Stimulated activated CD4-positive, alpha-beta T cell treated with anti-CD3 and anti-CD28 coated beads, Interleukin-12 subunit alpha, Interleukin-12 subunit beta, amount 100 ng/mL, for 48 hours (primary cell): ENCODE measurements at regions not wholly inside any gene's neighbourhood (a gene's known extent, or its start where the extent isn't known, plus 50 kb on each side); places are given as distances from the start of the nearest gene placed in this dataset.
A peak's percentile ranks its signal among the peaks of the same experiment; 100 is the strongest.
"Not testable (repeated sequence)": the region's sequence is repeated elsewhere in the genome, so short reads cannot be mapped to it uniquely, and the experiment has no call there.

Experiments used
- DNase-seq, 3 donors: peaks; one replicate each; pipeline ENCODE4 v3.0.0-alpha.2; 2020; ENCODE audit warnings: low read depth in 2 of 3, low spot score in 1 of 3

DNA sequence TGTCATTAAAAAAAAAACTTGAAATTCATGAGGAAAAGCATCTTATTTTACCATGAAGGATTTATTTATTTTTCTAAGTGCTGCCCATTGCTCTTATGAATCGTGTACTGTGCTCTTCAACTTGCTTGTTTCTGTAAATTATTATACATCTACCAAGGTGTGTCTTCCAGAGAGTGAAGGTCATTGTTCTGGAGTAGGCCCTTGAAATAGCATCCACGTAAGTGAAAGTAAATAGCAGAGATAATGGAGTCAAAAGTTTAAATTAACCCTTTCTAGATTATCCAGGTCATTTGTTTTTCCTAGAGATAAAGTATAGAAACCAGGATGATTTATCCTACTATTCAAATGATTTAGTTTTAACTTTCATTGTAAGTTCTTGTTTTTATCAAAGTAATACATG is 473.1 kb downstream of the DIRAS2 start:
- DNase-seq, result no peak

- DNase-seq, result not testable (repeated sequence)
Measured at GRCh38 chr9:90173935-90174334, 468.7 kb downstream of the DIRAS2 start.

- not testable (repeated sequence) for DNase-seq
Measured at GRCh38 chr9:90174346-90174745, 468.3 kb downstream of the DIRAS2 start.

DNA sequence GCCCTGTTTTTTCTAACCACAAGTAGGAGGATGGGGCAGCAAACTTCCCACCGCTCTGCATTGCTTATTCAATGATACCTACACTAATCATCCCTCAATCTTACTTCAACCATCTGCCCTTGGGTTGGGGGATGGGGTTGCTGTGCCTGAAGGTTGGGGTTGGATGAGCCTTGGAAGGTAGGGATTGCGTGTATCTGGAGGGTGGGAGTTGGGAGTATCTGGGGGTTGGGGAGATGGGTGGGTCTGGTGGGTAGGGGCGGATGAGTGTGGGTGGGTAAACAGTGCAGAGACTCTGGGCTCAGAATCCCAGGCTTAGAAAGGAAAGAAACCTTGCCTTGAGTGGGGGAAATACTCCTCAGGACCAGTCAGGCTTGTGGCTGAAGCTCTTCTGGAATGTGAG is 467.4 kb downstream of the DIRAS2 start:
- no peak for DNase-seq

DNA sequence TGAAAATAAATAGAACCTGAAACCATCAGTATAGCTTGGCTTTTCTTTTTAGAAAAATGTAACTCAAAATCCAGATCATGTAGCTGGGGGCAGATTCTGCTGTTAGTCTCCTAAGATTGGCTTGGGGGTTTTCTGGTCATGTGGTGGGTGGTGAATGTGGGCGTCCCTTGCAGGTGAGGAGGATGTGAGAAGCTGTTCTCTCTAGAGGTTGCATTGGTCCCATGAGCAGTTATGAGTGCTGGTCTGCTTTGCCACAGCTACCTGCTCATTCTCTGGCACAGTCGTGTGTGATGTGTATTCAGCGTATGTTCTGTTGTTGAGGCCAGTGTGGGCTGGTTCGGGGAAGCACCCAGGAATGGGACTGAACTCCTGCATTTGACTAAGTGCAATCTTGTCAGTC is 466.8 kb downstream of the DIRAS2 start:
- no peak for DNase-seq

DNA sequence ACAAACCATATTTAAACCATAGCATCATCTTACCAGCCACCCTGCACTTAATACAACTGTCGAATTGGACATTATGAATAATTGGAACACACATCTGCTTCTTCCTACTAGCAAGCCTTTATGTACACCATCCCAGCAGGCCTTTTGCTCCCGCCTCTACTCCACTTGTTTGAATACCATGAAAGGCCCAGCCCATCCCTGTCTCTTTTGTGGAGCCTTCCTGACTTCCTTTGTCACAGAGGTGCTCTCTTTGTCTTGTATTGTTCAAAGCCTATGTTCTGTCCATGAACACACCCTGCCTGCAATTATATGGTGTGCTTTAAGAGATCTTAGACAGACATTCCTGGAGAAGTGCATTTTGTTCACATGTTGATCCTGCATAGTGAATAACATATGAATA is 465.7 kb downstream of the DIRAS2 start:
- DNase-seq, result no peak

- no peak for DNase-seq
Measured at GRCh38 chr9:90180381-90180780, 462.2 kb downstream of the DIRAS2 start.

GRCh38 chr9:90188656-90189055 is 454.0 kb downstream of the DIRAS2 start:
- no peak for DNase-seq

GRCh38 chr9:90189306-90189705 is 453.3 kb downstream of the DIRAS2 start:
- DNase-seq, result no peak

DNA sequence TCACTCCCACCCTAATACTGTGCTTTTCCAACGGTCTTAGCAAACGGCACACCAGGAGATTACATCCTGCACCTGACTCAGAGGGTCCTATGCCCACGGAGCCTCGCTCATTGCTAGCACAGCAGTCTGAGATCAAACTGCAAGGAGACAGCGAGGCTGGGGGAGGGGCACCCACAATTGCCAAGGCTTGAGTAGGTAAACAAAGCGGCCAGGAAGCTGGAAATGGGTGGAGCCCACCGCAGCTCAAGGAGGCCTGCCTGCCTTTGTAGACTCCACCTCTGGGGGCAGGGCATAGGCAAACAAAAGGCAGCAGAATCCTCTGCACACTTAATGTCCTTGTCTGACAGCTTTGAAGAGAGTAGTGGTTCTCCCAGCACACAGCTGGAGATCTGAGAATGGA is 450.2 kb downstream of the DIRAS2 start:
- DNase-seq, result peak in 1 of 3 donors; percentile 13

- no peak for DNase-seq
Measured at GRCh38 chr9:90198956-90199355, 443.7 kb downstream of the DIRAS2 start.

DNA sequence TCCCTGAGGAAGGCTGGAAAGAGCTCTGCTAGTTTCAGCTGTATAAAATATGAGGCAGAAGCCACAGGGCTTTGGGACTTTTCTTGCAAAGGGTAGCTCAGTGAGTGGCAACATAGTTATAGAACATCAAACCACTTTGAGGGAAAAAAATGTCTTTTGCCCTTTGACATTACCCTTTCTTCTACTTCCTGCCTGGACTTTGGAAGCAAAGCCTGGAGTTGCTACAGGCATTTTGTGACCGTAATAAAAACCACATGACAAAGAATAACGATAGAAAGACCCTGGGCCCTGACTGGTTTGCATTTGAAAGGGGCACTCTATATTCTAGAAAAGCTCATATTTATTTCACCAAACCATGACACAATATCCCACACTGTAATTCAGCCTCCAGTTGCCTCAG is 440.9 kb downstream of the DIRAS2 start:
- no peak for DNase-seq

DNA sequence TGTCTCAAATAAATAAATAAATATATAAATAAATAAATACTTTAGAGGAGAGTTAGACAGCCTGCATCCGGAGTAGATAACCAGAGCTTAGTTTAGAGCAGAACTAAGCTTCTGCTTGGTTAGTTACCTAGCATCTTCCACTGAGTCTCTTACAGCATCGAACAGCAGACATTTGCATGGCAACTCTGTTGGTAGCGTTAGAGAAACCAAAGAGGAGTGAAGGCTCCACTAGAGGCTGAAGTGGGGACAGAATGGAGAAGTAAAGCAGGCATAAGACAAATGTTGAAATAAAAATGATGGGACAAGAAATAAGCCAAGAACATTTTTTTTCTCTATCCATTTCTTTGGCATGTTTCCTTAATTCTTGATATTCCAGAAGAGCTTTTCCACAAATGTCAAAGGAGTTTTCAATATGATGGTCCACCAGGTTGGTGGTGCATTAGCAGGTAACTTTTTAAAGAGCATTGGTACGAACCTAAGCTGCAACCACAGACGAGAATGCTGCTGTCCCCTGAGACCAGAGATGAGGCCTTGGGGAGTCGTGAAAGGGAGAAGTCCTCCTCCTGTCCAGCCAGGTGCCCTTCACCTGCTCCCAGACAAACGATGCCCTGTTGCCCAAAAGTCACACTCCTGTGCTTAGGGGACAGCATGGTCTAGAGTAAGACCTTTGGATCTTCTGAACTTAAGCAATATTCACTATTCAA is 438.3 kb downstream of the DIRAS2 start:
- DNase-seq, result no peak

GRCh38 chr9:90213045-90213444 is 429.6 kb downstream of the DIRAS2 start:
- not testable (repeated sequence) for DNase-seq

DNA sequence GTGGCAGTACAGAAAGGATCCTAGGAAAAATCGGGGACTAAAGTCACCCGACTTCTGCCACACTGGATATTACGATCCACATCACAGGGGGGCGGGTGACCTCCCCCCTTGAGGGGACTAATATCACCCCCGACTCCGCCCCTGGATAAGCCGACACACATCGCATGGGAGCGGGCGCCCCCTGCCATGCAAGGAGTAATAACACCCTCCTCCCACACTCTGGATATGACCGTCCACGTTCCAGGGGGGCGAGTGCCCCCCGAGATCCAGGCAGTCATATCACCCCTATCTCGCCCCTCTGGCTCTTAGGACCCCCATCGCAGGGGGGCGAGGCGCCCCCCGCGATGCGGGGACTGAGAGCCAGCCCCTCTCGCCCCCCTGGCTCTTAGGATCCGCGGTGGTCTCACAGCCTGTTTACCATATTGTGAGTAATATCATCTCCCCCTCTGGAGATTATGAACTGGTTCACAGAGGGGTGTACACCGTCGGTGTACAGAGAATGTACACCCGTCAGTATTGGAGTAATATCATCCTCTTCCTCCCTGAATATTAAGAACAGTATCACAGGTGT is 423.0 kb downstream of the DIRAS2 start:
- DNase-seq, result no peak

DNA sequence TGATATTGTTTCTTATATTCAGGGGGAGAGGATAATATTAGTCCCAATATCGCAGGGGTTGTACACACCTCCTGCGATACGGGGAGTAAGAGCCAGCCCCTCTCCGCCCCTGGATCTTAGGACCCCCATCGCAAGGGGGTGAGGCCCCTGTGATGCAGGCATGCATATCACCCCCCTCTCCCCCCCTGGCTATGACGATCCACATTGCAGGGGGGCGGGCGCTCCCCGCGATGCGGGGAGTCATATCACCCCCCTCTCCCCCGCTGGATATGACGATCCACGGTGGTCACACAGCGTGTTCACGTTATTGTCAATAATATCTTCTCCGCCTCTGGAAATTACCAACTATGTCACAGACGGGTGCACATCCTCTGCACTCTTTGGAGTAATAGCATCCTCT is 420.7 kb downstream of the DIRAS2 start:
- DNase-seq, result not testable (repeated sequence)

DNA sequence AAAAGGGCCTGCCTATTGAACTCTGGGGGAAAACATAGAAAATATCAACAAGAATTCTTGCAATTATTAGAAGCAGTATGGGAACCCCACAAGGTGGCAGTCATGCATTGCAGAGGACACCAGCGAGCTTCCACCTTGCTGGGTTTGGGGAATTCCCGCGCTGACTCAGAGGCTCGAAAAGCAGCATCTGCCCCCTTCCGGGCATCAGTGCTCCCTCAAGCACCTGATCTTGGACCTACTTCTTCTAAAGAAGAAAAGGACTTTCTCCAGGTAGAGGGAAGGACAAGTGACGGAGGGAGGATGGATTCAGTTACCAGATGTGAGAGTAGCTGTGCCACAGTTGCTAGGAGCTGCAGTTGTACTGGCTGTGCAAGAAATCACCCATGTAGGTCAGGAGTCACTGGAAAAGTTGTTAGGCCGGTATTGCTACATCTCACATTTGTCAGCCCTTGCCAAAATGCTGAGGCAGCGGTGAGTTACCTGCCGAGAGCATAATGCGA is 415.7 kb downstream of the DIRAS2 start:
- DNase-seq, result peak; percentile 51 to 63 (median 59)

DNA sequence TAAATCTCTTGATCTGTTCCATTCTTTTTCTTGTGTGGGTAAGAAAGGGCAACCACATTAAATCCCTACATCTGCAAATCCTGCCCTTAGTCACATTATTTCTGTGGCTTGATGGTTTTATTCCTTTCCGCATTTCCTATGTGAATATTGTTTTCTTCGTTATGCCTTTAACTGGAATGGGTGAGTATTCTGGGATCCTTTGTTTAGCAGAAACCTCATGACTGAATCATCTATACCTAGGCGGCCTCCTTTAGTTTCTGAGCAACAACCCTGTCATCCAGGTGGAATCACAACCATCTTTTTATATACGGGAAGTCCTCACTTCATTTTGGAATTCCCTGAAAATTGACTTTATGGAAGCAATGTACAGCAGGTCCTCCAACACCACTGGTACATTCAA is 409.5 kb downstream of the DIRAS2 start:
- not testable (repeated sequence) for DNase-seq

DNA sequence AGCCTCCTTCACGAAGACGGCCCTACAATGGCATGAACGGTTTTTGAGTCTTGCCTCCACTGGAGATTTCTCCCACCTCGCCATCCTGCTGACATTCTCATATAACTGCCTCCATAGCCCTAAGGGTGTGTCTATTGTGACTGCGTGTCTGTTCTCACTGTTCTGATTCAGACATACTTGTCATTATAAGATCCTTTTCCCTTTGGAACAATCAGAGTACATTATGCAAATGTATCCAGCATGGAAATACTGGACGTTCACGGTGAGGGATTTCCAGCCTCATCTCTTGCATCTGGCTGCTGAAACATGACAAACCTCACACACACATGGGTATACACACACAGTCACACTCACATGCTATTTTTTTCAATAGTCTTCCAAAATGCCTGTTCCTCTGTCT is 402.1 kb downstream of the DIRAS2 start:
- DNase-seq, result no peak

GRCh38 chr9:90245661-90246060 is 397.0 kb downstream of the DIRAS2 start:
- DNase-seq, result no peak

- no peak for DNase-seq
Measured at GRCh38 chr9:90249094-90249493, 393.5 kb downstream of the DIRAS2 start.

GRCh38 chr9:90251316-90251715 is 391.3 kb downstream of the DIRAS2 start:
- no peak for DNase-seq

GRCh38 chr9:90256345-90256744 is 386.3 kb downstream of the DIRAS2 start:
- DNase-seq, result no peak
